Mammary epithelial cell (primary cell): ENCODE measurements at regions not wholly inside any gene's neighbourhood (a gene's known extent, or its start where the extent isn't known, plus 50 kb on each side); places are given as distances from the start of the nearest gene placed in this dataset.

ENCODE experiments used
- CTCF ChIP-seq, 2 donors: IDR thresholded peaks in 1 of 2; conservative IDR thresholded peaks in 1 of 2; 2 replicates each; pipeline ENCODE4 v1.5.1; 2011 to 2012; ENCODE audit warnings: inconsistent platforms in 2 of 2, low read length in 2 of 2, mild to moderate bottlenecking in 2 of 2, control low read depth in 1 of 2, low read depth in 1 of 2; ENCODE audit not compliant: insufficient read depth in 1 of 2; ENCODE audit errors: extremely low read depth in 1 of 2
- EZH2 ChIP-seq: IDR thresholded peaks from 2 replicates; pipeline ENCODE4 v1.6.1; 2012; ENCODE audit warnings: low read length, inconsistent platforms, borderline replicate concordance

GRCh38 chr7:85897967-85898366, 711.1 kb upstream of the SEMA3D start:
- TF ChIP-seq CTCF (conservative IDR thresholded peaks at IDR 0.05 in 1 of 2, IDR thresholded peaks at IDR 0.05 in 1 of 2; ENCODE audit: extremely low read depth in 1 of 2, insufficient read depth in 1 of 2, low read depth in 1 of 2, low read length in 2 of 2) = no peak
- TF ChIP-seq EZH2 = no peak
